ENCODE measurements at regions not wholly inside any gene's neighbourhood (a gene's known extent, or its start where the extent isn't known, plus 50 kb on each side); places are given as distances from the start of the nearest gene placed in this dataset.
A peak's percentile ranks its signal among the peaks of the same experiment; 100 is the strongest.

GRCh38 chr10:89829262-89829886, 128.0 kb downstream of the KIF20B start:
- Histone ChIP-seq H3K27ac (ENCODE audit: low read depth, low read length) (no peak overlapping the region), H3K36me3 (ENCODE audit: insufficient read depth, low read length) (no peaks in the 10 kb centered on the region), H3K9me3 (ENCODE audit: low read length) (no peaks in the 10 kb centered on the region), H3K4me3 (ENCODE audit: low read length) (no peak overlapping the region), H3K4me1 (ENCODE audit: insufficient read depth, low read length) (no peaks in the 10 kb centered on the region), H3K27me3 (ENCODE audit: insufficient read depth, low read length, poor library complexity, severe bottlenecking) (no peaks in the 10 kb centered on the region)
- Mint-ChIP-seq H3K27ac (no peak overlapping the region), H3K36me3 (peaks cover 0 to 1% (median 0%) of the 10 kb centered on the region in 3 donors), H3K4me3 (no peak overlapping the region), H3K4me1 (no peaks in the 10 kb centered on the region), H3K27me3 (peaks cover 3 to 12% of the 10 kb centered on the region in 2 donors), H3K9me3 (peaks cover 0 to 8% (median 0%) of the 10 kb centered on the region in 5 donors)
- CTCF ChIA-PET, result no interaction called here
- no peak for DNase-seq
- POLR2A ChIA-PET, result no interaction called here

DNA sequence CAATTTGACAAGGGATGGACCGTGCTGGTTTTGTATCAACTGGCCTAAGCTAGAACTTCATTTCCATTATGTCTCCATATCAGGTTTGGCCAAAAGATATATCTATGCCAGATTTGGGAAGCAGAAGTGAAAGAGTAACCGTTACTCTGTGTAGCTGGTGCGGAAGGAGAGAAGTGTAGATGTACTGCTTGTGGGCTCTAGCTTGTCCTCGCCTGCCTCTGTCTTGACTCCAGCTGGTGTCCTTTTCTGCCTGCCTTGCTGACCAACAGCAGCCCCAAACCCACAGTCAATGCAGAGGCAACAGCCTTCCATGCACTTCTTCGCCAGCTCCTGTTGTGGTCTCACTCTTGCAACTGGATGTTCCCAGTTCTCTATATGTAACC, 128.5 kb downstream of the KIF20B start:
- no peaks in the 10 kb centered on the region for H3K27me3 ChIP-seq (ENCODE audit: insufficient read depth, low read length, poor library complexity, severe bottlenecking)
- H3K4me1 ChIP-seq (ENCODE audit: insufficient read depth, low read length), result no peaks in the 10 kb centered on the region
- POLR2A ChIA-PET, result no interaction called here
- no peaks in the 10 kb centered on the region for H3K9me3 ChIP-seq (ENCODE audit: low read length)
- Mint-ChIP-seq H3K36me3 (peaks cover 0 to 1% (median 0%) of the 10 kb centered on the region in 3 donors), H3K27ac (no peak overlapping the region), H3K4me1 (no peaks in the 10 kb centered on the region), H3K4me3 (no peak overlapping the region), H3K27me3 (peaks cover 3 to 12% of the 10 kb centered on the region in 2 donors), H3K9me3 (peaks cover 0 to 8% (median 0%) of the 10 kb centered on the region in 5 donors)
- no peaks in the 10 kb centered on the region for H3K36me3 ChIP-seq (ENCODE audit: insufficient read depth, low read length)
- CTCF ChIA-PET, result no interaction called here
- no peak for DNase-seq
- H3K27ac ChIP-seq (ENCODE audit: low read depth, low read length), result no peak overlapping the region
- H3K4me3 ChIP-seq (ENCODE audit: low read length), result no peak overlapping the region

DNA sequence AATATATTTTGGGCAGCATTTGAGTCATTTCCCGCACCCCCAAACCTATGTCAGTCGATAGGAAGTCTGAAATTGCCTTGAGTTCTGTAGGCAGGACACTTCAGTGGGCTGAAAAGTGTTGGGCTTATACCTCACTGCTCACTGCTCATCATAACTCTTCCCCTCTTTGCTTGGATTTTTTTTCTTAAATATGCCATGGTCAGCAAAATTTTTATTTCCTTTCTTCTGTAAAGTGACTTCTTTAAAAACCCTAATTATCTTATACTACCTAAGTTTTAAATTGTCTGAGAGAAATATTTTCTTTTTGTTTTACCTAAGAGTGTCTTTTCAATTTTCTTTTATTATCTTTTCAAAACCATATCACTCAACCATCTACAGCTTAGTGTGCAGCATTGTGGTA, 129.2 kb downstream of the KIF20B start:
- Histone ChIP-seq H3K4me3 (ENCODE audit: low read length) (no peak overlapping the region), H3K27me3 (ENCODE audit: insufficient read depth, low read length, poor library complexity, severe bottlenecking) (no peaks in the 10 kb centered on the region), H3K27ac (ENCODE audit: low read depth, low read length) (no peak overlapping the region), H3K36me3 (ENCODE audit: insufficient read depth, low read length) (no peaks in the 10 kb centered on the region), H3K4me1 (ENCODE audit: insufficient read depth, low read length) (no peaks in the 10 kb centered on the region), H3K9me3 (ENCODE audit: low read length) (no peaks in the 10 kb centered on the region)
- no peak overlapping the region for H3K4me3 Mint-ChIP-seq
- no peak overlapping the region for H3K27ac Mint-ChIP-seq
- ChIA-PET POLR2A (no interaction called here), CTCF (no interaction called here)
- H3K36me3 Mint-ChIP-seq, result peaks cover 0 to 1% (median 0%) of the 10 kb centered on the region in 3 donors
- H3K4me1 Mint-ChIP-seq, result no peaks in the 10 kb centered on the region
- peaks cover 4 to 12% of the 10 kb centered on the region in 2 donors for H3K27me3 Mint-ChIP-seq
- DNase-seq, result no peak
- peaks cover 0 to 8% (median 0%) of the 10 kb centered on the region in 5 donors for H3K9me3 Mint-ChIP-seq

GRCh38 chr10:89836840-89837164, 135.4 kb downstream of the KIF20B start:
- H3K4me3 ChIP-seq (ENCODE audit: low read length), result peak overlapping the region; percentile 61
- no peaks in the 10 kb centered on the region for H3K4me1 ChIP-seq (ENCODE audit: insufficient read depth, low read length)
- no peak for DNase-seq
- Mint-ChIP-seq H3K4me3 (peak overlapping the region; percentile 57 to 88 (median 85)), H3K27me3 (peaks cover 11 to 18% of the 10 kb centered on the region in 2 donors), H3K9me3 (peaks cover 0 to 8% (median 0%) of the 10 kb centered on the region in 5 donors), H3K4me1 (peaks cover 5 to 33% (median 9%) of the 10 kb centered on the region in 3 donors), H3K36me3 (peaks cover 0 to 5% (median 1%) of the 10 kb centered on the region in 3 donors), H3K27ac (peak overlapping the region in 6 of 8 donors; percentile 55 to 97 (median 70))
- ChIA-PET POLR2A (no interaction called here), CTCF (no interaction called here)
- H3K27ac ChIP-seq (ENCODE audit: low read depth, low read length), result no peak overlapping the region
- no peaks in the 10 kb centered on the region for H3K36me3 ChIP-seq (ENCODE audit: insufficient read depth, low read length)
- H3K9me3 ChIP-seq (ENCODE audit: low read length), result no peaks in the 10 kb centered on the region
- no peaks in the 10 kb centered on the region for H3K27me3 ChIP-seq (ENCODE audit: insufficient read depth, low read length, poor library complexity, severe bottlenecking)

DNA sequence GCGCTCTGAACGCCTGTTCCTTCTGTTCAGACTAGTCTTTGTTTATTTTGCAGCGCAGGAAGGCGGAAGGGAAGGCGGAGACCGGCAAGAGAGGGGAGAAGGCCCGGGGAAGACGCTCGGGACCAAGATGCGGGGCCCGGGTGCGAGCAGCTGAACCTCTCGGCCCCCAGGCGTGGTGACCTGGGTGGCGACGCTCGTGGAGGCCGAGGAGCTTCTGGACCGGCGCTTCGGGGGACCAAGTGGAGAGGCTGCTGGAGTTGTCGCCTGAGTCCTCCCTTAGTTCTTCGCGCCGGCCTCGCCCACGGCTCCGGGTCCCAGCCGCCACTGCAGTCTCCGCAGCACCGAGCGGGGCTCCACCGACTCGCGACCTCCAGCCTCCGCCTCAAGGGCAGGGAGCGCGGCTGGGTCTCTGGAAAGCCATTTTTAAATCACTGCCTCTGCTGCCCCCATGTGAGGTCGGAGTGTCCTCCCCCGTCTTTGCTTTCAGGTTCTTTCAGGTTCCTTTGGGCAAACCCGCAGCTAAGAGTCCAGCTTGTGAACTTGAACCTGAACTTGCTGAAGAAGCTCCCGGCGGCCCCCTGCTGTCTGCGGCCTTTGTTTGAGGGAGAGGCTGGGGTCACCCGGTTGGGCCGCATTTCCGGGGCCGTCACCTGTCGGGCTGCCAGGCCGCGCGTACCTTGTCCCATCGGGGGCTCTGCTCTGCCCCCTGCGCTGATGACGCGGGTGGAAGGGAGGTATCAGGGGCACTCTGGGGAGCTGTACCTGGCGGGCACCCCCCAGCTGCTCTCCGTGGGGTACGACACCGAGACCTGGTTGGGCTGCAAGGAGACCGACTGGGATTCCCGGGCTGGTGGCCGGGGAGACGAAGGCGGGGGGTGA, 136.0 kb downstream of the KIF20B start:
- H3K4me1 Mint-ChIP-seq, result peaks cover 5 to 33% (median 9%) of the 10 kb centered on the region in 3 donors
- Histone ChIP-seq H3K4me1 (ENCODE audit: insufficient read depth, low read length) (no peaks in the 10 kb centered on the region), H3K27ac (ENCODE audit: low read depth, low read length) (no peak overlapping the region), H3K27me3 (ENCODE audit: insufficient read depth, low read length, poor library complexity, severe bottlenecking) (no peaks in the 10 kb centered on the region), H3K9me3 (ENCODE audit: low read length) (no peaks in the 10 kb centered on the region), H3K36me3 (ENCODE audit: insufficient read depth, low read length) (no peaks in the 10 kb centered on the region), H3K4me3 (ENCODE audit: low read length) (peak overlapping the region; percentile 61)
- POLR2A ChIA-PET, result no interaction called here
- H3K27ac Mint-ChIP-seq, result peak overlapping the region in 6 of 8 donors; percentile 64 to 87 (median 76)
- peaks cover 0 to 5% (median 1%) of the 10 kb centered on the region in 3 donors for H3K36me3 Mint-ChIP-seq
- H3K4me3 Mint-ChIP-seq, result peak overlapping the region; percentile 57 to 88 (median 85)
- H3K27me3 Mint-ChIP-seq, result peaks cover 11 to 19% of the 10 kb centered on the region in 2 donors
- CTCF ChIA-PET, result no interaction called here
- peaks cover 0 to 8% (median 0%) of the 10 kb centered on the region in 5 donors for H3K9me3 Mint-ChIP-seq
- DNase-seq, result peak in 4 of 5 donors; percentile 9 to 61 (median 28)

DNA sequence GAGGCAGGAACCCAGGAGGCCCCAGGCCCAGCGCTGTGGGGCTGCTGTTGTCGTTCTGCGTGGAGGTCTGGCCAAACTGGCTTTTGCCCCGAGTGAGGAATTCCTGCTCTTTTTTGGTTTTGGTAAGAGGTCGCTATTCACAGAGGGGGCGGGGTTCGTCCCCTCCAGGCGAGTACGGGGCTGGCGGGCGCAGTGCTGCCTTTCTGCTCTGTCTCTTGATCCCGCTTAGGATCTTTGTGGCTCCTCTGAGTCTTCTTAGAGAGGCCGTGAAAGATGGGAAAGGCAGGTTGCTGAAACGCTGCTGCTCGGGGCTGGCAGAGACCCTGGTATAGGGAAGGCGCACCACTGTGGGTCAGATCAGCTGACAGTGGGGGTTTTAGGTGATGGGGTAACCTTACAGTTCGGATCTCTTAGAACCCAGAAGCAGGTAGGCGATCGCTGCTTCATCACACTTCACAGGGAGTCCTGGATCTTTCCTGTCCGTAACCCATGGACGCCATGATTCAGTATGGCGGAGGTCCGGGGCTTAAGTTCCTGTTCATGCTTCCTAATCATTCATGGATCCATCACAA, 136.7 kb downstream of the KIF20B start:
- H3K4me3 ChIP-seq (ENCODE audit: low read length), result peak overlapping the region; percentile 61
- no peak overlapping the region for H3K27ac ChIP-seq (ENCODE audit: low read depth, low read length)
- Mint-ChIP-seq H3K4me3 (peak overlapping the region; percentile 57 to 88 (median 85)), H3K36me3 (peaks cover 0 to 5% (median 0%) of the 10 kb centered on the region in 3 donors), H3K4me1 (peaks cover 5 to 33% (median 9%) of the 10 kb centered on the region in 3 donors), H3K27me3 (peaks cover 11 to 16% of the 10 kb centered on the region in 2 donors), H3K9me3 (peaks cover 0 to 5% (median 0%) of the 10 kb centered on the region in 5 donors), H3K27ac (peak overlapping the region in 4 of 8 donors; percentile 41 to 87 (median 80))
- no peaks in the 10 kb centered on the region for H3K9me3 ChIP-seq (ENCODE audit: low read length)
- ChIA-PET POLR2A (no interaction called here), CTCF (no interaction called here)
- no peak for DNase-seq
- no peaks in the 10 kb centered on the region for H3K36me3 ChIP-seq (ENCODE audit: insufficient read depth, low read length)
- no peaks in the 10 kb centered on the region for H3K4me1 ChIP-seq (ENCODE audit: insufficient read depth, low read length)
- no peaks in the 10 kb centered on the region for H3K27me3 ChIP-seq (ENCODE audit: insufficient read depth, low read length, poor library complexity, severe bottlenecking)

- peaks cover 0 to 3% (median 0%) of the 10 kb centered on the region in 3 donors for H3K36me3 Mint-ChIP-seq
- Histone ChIP-seq H3K4me3 (ENCODE audit: low read length) (no peak overlapping the region), H3K27ac (ENCODE audit: low read depth, low read length) (no peak overlapping the region), H3K36me3 (ENCODE audit: insufficient read depth, low read length) (no peaks in the 10 kb centered on the region), H3K27me3 (ENCODE audit: insufficient read depth, low read length, poor library complexity, severe bottlenecking) (no peaks in the 10 kb centered on the region), H3K9me3 (ENCODE audit: low read length) (no peaks in the 10 kb centered on the region), H3K4me1 (ENCODE audit: insufficient read depth, low read length) (no peaks in the 10 kb centered on the region)
- no peak for DNase-seq
- H3K9me3 Mint-ChIP-seq, result no peaks in the 10 kb centered on the region
- no peak overlapping the region for H3K27ac Mint-ChIP-seq
- H3K4me1 Mint-ChIP-seq, result no peaks in the 10 kb centered on the region
- peaks cover 7 to 28% of the 10 kb centered on the region in 2 donors for H3K27me3 Mint-ChIP-seq
- ChIA-PET POLR2A (no interaction called here), CTCF (no interaction called here)
- no peak overlapping the region for H3K4me3 Mint-ChIP-seq
Observed at GRCh38 chr10:89845541-89846280, 144.3 kb downstream of the KIF20B start.
